ENCODE measurements at regions not wholly inside any gene's neighbourhood (a gene's known extent, or its start where the extent isn't known, plus 50 kb on each side); places are given as distances from the start of the nearest gene placed in this dataset.

DNA sequence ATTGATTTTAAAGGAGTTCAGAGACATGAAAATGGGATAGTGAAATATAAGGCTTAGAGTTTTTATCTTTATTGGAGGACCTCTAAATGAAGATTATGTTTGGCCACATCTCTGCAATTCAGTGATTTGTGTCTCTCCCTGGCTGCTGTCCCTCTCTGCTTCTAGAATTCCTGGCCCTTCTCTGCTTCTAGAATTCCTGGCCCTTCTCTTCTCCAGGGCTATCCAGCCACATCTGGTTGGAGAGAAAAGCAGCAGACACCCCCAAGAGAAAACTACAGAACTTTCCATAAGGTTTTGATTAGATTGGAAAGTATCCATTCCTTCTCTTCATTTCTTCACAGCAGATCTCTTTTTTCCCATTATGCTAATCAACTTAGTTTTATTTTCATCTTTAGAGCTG, 135.5 kb downstream of the NPY start:
- no peaks in the 10 kb centered on the region for H3K27me3 ChIP-seq
- ATAC-seq: no peak

GRCh38 chr7:24422441-24423010, 138.5 kb downstream of the NPY start:
- H3K9me3 ChIP-seq: no peaks in the 10 kb centered on the region
- no peak overlapping the region for H3K4me3 ChIP-seq
- no peaks in the 10 kb centered on the region for H3K4me1 ChIP-seq
- in situ Hi-C loops (cut with MboI; ENCODE audit: low sequenced_read_pairs in 4 of 4): loop anchor here in 1 of 4 donors (25.0 kb wide), 1 partner anchor 240 kb away; no protein-coding TSS in a partner anchor
- TF ChIP-seq POLR2A (IDR thresholded peaks at IDR 0.05): no peak
- TF ChIP-seq, protein P1, sequence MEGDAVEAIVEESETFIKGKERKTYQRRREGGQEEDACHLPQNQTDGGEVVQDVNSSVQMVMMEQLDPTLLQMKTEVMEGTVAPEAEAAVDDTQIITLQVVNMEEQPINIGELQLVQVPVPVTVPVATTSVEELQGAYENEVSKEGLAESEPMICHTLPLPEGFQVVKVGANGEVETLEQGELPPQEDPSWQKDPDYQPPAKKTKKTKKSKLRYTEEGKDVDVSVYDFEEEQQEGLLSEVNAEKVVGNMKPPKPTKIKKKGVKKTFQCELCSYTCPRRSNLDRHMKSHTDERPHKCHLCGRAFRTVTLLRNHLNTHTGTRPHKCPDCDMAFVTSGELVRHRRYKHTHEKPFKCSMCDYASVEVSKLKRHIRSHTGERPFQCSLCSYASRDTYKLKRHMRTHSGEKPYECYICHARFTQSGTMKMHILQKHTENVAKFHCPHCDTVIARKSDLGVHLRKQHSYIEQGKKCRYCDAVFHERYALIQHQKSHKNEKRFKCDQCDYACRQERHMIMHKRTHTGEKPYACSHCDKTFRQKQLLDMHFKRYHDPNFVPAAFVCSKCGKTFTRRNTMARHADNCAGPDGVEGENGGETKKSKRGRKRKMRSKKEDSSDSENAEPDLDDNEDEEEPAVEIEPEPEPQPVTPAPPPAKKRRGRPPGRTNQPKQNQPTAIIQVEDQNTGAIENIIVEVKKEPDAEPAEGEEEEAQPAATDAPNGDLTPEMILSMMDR (IDR thresholded peaks at IDR 0.05 in 4 of 5, conservative IDR thresholded peaks at IDR 0.05 in 1 of 5): no peak
- DNase-seq: no peak
- no peak overlapping the region for H3K27ac ChIP-seq
- intact Hi-C loops (cut with DNase I; ENCODE audit: low total_unique reads): no loop called here
- no peaks in the 10 kb centered on the region for H3K36me3 ChIP-seq
- no peaks in the 10 kb centered on the region for H3K27me3 ChIP-seq
- no peak for ATAC-seq

More for the DNA sequence above, 135.5 kb downstream of the NPY start:
- in situ Hi-C loops (cut with MboI; ENCODE audit: low sequenced_read_pairs in 4 of 4): loop anchor here in 1 of 4 donors (25.0 kb wide), 1 partner anchor 243 kb away; no protein-coding TSS in a partner anchor
- intact Hi-C loops (cut with DNase I; ENCODE audit: low total_unique reads): no loop called here
- Histone ChIP-seq H3K27ac (no peak overlapping the region), H3K9me3 (no peaks in the 10 kb centered on the region), H3K4me1 (no peaks in the 10 kb centered on the region), H3K36me3 (no peaks in the 10 kb centered on the region), H3K4me3 (no peak overlapping the region)
- no peak for DNase-seq
- TF ChIP-seq, protein P1 (IDR thresholded peaks at IDR 0.05 in 4 of 5, conservative IDR thresholded peaks at IDR 0.05 in 1 of 5): no peak
- no peak for TF ChIP-seq POLR2A (IDR thresholded peaks at IDR 0.05)

DNA sequence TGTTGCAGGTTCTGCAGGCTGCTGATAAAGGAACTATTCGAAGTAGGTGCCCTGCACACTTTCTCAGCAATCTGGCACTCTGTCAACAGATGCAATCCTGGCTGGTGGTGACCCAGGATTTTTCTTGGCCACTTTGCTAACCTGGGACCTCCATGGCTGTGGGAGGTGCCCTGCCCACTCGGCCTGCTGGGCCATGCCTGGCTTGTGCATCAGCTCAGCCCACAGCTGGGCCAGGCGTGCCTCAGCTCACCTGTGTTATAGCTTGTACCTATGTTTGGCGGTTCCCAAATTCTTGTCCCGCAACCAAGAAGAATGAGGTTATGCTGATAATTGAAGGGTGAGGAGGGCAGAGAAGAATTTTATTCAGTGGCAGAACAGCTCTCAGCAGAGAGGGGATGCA, 141.7 kb downstream of the NPY start:
- Histone ChIP-seq H3K27me3 (no peaks in the 10 kb centered on the region), H3K4me1 (no peaks in the 10 kb centered on the region), H3K9me3 (no peaks in the 10 kb centered on the region), H3K27ac (no peak overlapping the region), H3K36me3 (no peaks in the 10 kb centered on the region), H3K4me3 (no peak overlapping the region)
- in situ Hi-C loops (cut with MboI; ENCODE audit: low sequenced_read_pairs in 4 of 4): no loop called here
- ATAC-seq (no peak), DNase-seq (no peak)
- TF ChIP-seq, protein P1 (IDR thresholded peaks at IDR 0.05 in 4 of 5, conservative IDR thresholded peaks at IDR 0.05 in 1 of 5): no peak
- no peak for TF ChIP-seq POLR2A (IDR thresholded peaks at IDR 0.05)
- intact Hi-C loops (cut with DNase I; ENCODE audit: low total_unique reads): no loop called here

GRCh38 chr7:24427048-24427447, 143.1 kb downstream of the NPY start:
- in situ Hi-C loops (cut with MboI; ENCODE audit: low sequenced_read_pairs in 4 of 4): no loop called here
- TF ChIP-seq, protein P1 (IDR thresholded peaks at IDR 0.05 in 4 of 5, conservative IDR thresholded peaks at IDR 0.05 in 1 of 5): no peak
- TF ChIP-seq POLR2A (IDR thresholded peaks at IDR 0.05): no peak

GRCh38 chr7:24428676-24429075, 144.6 kb upstream of the PALS2 start:
- no peaks in the 10 kb centered on the region for H3K9me3 ChIP-seq
- TF ChIP-seq POLR2A (IDR thresholded peaks at IDR 0.05): no peak
- TF ChIP-seq, protein P1 (IDR thresholded peaks at IDR 0.05 in 4 of 5, conservative IDR thresholded peaks at IDR 0.05 in 1 of 5): no peak
- ATAC-seq: no peak
- H3K36me3 ChIP-seq: no peaks in the 10 kb centered on the region
- H3K27me3 ChIP-seq: no peaks in the 10 kb centered on the region
- H3K27ac ChIP-seq: no peak overlapping the region
- intact Hi-C loops (cut with DNase I; ENCODE audit: low total_unique reads) (no loop called here), in situ Hi-C loops (cut with MboI; ENCODE audit: low sequenced_read_pairs in 4 of 4) (no loop called here)
- H3K4me1 ChIP-seq: no peaks in the 10 kb centered on the region
- DNase-seq: no peak
- no peak overlapping the region for H3K4me3 ChIP-seq

More at GRCh38 chr7:24427048-24427447, 143.1 kb downstream of the NPY start:
- Histone ChIP-seq H3K4me1 (no peaks in the 10 kb centered on the region), H3K27me3 (no peaks in the 10 kb centered on the region), H3K9me3 (no peaks in the 10 kb centered on the region), H3K4me3 (no peak overlapping the region), H3K27ac (no peak overlapping the region), H3K36me3 (no peaks in the 10 kb centered on the region)
- intact Hi-C loops (cut with DNase I; ENCODE audit: low total_unique reads): no loop called here
- ATAC-seq (no peak), DNase-seq (no peak)

All from gastrocnemius medialis (tissue), 4 donors.